ENCODE measurements at regions not wholly inside any gene's neighbourhood (a gene's known extent, or its start where the extent isn't known, plus 50 kb on each side); places are given as distances from the start of the nearest gene placed in this dataset.

DNA sequence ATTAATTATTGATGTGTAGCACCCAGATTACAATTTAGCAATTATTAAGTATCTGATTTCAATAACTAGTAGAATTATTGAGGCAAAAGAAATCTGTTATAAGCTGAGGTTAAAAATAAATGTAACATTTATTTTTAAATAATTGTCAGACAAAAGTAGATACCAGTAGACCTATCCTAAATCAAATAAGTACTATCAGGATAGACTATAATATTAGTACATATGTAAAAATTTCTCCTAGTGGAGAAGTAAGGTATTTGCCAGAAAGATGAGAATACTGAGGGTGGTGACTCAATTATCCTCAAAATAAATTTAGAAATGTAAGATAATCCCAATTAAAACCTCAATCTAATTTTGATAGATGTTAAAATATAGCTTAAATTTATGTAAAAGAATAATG, 377.8 kb upstream of the CHRM3 start:
- no peaks in the 10 kb centered on the region for H3K27me3 ChIP-seq
- no peaks in the 10 kb centered on the region for H3K4me1 ChIP-seq
- intact Hi-C loops (cut with DNase I), result no loop called here
- no peak for DNase-seq (ENCODE audit: extremely low spot score in 2 of 2)
- TF ChIP-seq POLR2A (IDR thresholded peaks at IDR 0.05) (no peak), POLR2AphosphoS5 (IDR thresholded peaks at IDR 0.05; ENCODE audit: insufficient read depth in 1 of 2, low read depth in 1 of 2) (no peak)
- TF ChIP-seq, protein P1, sequence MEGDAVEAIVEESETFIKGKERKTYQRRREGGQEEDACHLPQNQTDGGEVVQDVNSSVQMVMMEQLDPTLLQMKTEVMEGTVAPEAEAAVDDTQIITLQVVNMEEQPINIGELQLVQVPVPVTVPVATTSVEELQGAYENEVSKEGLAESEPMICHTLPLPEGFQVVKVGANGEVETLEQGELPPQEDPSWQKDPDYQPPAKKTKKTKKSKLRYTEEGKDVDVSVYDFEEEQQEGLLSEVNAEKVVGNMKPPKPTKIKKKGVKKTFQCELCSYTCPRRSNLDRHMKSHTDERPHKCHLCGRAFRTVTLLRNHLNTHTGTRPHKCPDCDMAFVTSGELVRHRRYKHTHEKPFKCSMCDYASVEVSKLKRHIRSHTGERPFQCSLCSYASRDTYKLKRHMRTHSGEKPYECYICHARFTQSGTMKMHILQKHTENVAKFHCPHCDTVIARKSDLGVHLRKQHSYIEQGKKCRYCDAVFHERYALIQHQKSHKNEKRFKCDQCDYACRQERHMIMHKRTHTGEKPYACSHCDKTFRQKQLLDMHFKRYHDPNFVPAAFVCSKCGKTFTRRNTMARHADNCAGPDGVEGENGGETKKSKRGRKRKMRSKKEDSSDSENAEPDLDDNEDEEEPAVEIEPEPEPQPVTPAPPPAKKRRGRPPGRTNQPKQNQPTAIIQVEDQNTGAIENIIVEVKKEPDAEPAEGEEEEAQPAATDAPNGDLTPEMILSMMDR (IDR thresholded peaks at IDR 0.05), result no peak
- no peak overlapping the region for H3K27ac ChIP-seq
- H3K9me3 ChIP-seq, result no peaks in the 10 kb centered on the region
- H3K4me3 ChIP-seq, result no peak overlapping the region
- H3K36me3 ChIP-seq, result no peaks in the 10 kb centered on the region

DNA sequence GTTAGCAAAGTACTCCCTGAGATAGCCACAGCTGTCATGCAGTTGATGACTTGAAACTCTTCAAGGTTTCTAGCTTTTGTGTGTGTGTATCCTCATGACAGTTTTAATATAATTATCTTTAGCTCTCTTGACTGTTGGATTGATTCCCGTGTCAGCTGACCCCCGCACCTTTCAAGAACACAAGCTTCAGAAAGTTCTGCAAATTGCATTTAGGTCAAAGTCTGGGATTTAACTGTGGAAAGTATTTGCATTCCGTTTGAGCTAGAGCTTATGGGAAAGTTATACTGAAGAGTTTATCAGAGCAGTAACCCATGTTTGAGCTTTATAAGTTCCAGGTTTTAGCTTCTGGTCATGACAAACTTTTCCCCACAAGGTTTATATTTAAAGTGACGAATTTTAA, 380.1 kb upstream of the CHRM3 start:
- no peak for DNase-seq (ENCODE audit: extremely low spot score in 2 of 2)
- H3K36me3 ChIP-seq, result no peaks in the 10 kb centered on the region
- H3K27me3 ChIP-seq, result no peaks in the 10 kb centered on the region
- intact Hi-C loops (cut with DNase I), result no loop called here
- H3K27ac ChIP-seq, result no peak overlapping the region
- no peaks in the 10 kb centered on the region for H3K4me1 ChIP-seq
- TF ChIP-seq, protein P1 (IDR thresholded peaks at IDR 0.05), result no peak
- TF ChIP-seq POLR2AphosphoS5 (IDR thresholded peaks at IDR 0.05; ENCODE audit: insufficient read depth in 1 of 2, low read depth in 1 of 2) (no peak), POLR2A (IDR thresholded peaks at IDR 0.05) (no peak)
- no peak overlapping the region for H3K4me3 ChIP-seq
- H3K9me3 ChIP-seq, result no peaks in the 10 kb centered on the region

DNA sequence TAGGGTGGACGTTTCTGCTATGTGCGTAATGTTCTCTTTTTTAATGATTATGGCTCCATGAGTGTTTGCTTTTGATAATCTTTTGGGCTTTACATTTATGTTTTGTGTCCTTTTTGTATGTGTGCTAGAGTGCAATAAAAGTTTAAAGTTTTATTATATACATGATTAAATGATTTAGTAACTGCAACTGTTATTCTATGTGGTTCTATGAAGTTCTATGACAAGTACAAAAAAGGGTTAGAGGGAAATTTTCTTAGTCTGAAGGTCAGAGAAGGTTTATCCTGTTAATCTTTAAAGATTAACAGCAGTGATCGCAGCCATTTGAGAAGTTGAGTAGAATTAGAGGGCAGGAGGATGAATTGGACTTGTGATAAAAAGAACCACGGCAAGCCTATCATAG, 386.4 kb upstream of the CHRM3 start:
- no peaks in the 10 kb centered on the region for H3K36me3 ChIP-seq
- no peaks in the 10 kb centered on the region for H3K9me3 ChIP-seq
- no peaks in the 10 kb centered on the region for H3K27me3 ChIP-seq
- no peak for DNase-seq (ENCODE audit: extremely low spot score in 2 of 2)
- H3K27ac ChIP-seq, result no peak overlapping the region
- intact Hi-C loops (cut with DNase I), result no loop called here
- TF ChIP-seq POLR2AphosphoS5 (IDR thresholded peaks at IDR 0.05; ENCODE audit: insufficient read depth in 1 of 2, low read depth in 1 of 2) (no peak), POLR2A (IDR thresholded peaks at IDR 0.05) (no peak)
- TF ChIP-seq, protein P1 (IDR thresholded peaks at IDR 0.05), result no peak
- H3K4me1 ChIP-seq, result no peaks in the 10 kb centered on the region
- no peak overlapping the region for H3K4me3 ChIP-seq

DNA sequence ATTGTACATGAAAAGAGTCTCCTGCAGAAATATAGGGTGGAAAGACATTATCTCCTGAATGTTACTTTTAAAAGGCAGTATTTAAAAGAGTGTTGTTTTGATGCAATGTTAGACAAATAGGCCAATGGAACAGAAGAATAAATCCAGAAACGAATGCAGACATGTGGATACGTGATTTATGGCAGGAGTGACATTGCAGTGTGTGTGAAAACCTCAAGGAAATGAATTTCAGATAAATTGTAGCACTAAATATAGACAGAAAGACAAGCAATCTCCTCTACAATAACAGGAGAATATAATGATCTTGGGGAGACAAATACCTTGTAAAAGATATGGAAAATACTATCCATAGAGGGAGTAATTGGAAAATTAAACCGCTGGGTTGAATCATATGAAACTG, 387.8 kb upstream of the CHRM3 start:
- Histone ChIP-seq H3K9me3 (no peaks in the 10 kb centered on the region), H3K36me3 (no peaks in the 10 kb centered on the region), H3K27ac (no peak overlapping the region), H3K4me3 (no peak overlapping the region), H3K4me1 (no peaks in the 10 kb centered on the region), H3K27me3 (no peaks in the 10 kb centered on the region)
- intact Hi-C loops (cut with DNase I), result no loop called here
- TF ChIP-seq POLR2AphosphoS5 (IDR thresholded peaks at IDR 0.05; ENCODE audit: insufficient read depth in 1 of 2, low read depth in 1 of 2) (no peak), POLR2A (IDR thresholded peaks at IDR 0.05) (no peak)
- TF ChIP-seq, protein P1 (IDR thresholded peaks at IDR 0.05), result no peak
- DNase-seq (ENCODE audit: extremely low spot score in 2 of 2), result no peak

DNA sequence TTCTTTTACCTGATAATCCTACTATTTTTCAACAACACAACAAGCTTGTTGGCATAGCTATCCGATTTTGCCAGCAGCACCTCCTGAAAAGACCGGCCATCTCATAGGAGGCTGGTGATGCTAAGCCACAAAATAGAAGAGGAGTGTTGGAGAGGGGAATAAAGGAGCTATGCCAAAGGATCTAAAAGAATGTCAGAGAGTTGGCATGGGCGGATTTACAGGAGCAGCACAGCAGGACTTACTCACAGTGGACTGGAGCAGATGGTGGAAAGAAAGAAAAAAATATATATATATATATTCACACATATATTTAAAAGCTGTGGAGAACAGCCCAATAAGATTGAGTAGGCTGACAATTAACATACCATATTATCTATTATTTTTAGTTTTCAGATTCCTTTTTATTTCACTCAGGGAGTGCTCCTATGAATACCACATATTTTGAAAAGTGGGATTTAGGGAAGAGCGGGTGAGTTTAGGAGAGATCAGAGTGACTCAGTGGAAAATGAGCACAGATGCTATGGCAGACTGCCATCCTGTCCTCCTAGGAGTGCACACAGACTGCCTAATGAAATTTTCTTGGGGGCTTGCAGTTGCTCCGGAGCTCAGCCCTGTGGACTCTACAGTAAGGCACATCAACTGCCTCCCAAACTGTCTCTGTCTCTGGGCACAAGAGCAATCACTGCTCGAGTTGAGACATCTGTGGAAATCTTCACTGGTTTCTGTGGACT, 394.4 kb upstream of the CHRM3 start:
- Histone ChIP-seq H3K27ac (no peak overlapping the region), H3K9me3 (no peaks in the 10 kb centered on the region), H3K4me3 (no peak overlapping the region), H3K27me3 (no peaks in the 10 kb centered on the region), H3K36me3 (no peaks in the 10 kb centered on the region), H3K4me1 (no peaks in the 10 kb centered on the region)
- intact Hi-C loops (cut with DNase I), result no loop called here
- no peak for DNase-seq (ENCODE audit: extremely low spot score in 2 of 2)
- TF ChIP-seq POLR2A (IDR thresholded peaks at IDR 0.05) (no peak), POLR2AphosphoS5 (IDR thresholded peaks at IDR 0.05; ENCODE audit: insufficient read depth in 1 of 2, low read depth in 1 of 2) (no peak)
- TF ChIP-seq, protein P1 (IDR thresholded peaks at IDR 0.05), result no peak

Data from vagina (tissue), 2 donors.